HUES6 (cell line): ENCODE measurements at regions not wholly inside any gene's neighbourhood (a gene's known extent, or its start where the extent isn't known, plus 50 kb on each side); places are given as distances from the start of the nearest gene placed in this dataset.
"Not testable (repeated sequence)": the region's sequence is repeated elsewhere in the genome, so short reads cannot be mapped to it uniquely, and the experiment has no call there.

Experiments used
- H3K27ac ChIP-seq: 2 replicates; pipeline ENCODE4 v1.7.0; 2013; ENCODE audit warnings: low read depth, mild to moderate bottlenecking, low read length, inconsistent platforms
- H3K27me3 ChIP-seq: 2 replicates; pipeline ENCODE4 v1.6.1; 2013; ENCODE audit warnings: low read length; ENCODE audit not compliant: control insufficient read depth, insufficient read depth
- H3K36me3 ChIP-seq: 2 replicates; pipeline ENCODE4 v1.6.1; 2013; ENCODE audit warnings: low read length; ENCODE audit not compliant: control insufficient read depth, insufficient read depth
- H3K4me1 ChIP-seq: 2 replicates; pipeline ENCODE4 v1.6.1; 2013; ENCODE audit warnings: low read length; ENCODE audit not compliant: control insufficient read depth, insufficient read depth
- H3K4me3 ChIP-seq: 2 replicates; pipeline ENCODE4 v1.5.1; 2013; ENCODE audit warnings: low read depth, low read length
- H3K9ac ChIP-seq: one replicate; pipeline ENCODE4 v1.6.1; 2013; ENCODE audit warnings: mild to moderate bottlenecking, low read length
- H3K9me3 ChIP-seq: 2 replicates; pipeline ENCODE4 v1.6.1; 2013; ENCODE audit warnings: low read depth, low read length; ENCODE audit not compliant: control insufficient read depth, insufficient read depth

- H3K36me3 ChIP-seq, H3K27me3 ChIP-seq, H3K9ac ChIP-seq, H3K4me3 ChIP-seq, H3K27ac ChIP-seq, H3K9me3 ChIP-seq: not testable (repeated sequence)
- peaks cover 12% of the 10 kb centered on the region for H3K4me1 ChIP-seq
These were observed 154.9 kb downstream of the CRPPA start for GRCh38 chr7:16266470-16266869.

DNA sequence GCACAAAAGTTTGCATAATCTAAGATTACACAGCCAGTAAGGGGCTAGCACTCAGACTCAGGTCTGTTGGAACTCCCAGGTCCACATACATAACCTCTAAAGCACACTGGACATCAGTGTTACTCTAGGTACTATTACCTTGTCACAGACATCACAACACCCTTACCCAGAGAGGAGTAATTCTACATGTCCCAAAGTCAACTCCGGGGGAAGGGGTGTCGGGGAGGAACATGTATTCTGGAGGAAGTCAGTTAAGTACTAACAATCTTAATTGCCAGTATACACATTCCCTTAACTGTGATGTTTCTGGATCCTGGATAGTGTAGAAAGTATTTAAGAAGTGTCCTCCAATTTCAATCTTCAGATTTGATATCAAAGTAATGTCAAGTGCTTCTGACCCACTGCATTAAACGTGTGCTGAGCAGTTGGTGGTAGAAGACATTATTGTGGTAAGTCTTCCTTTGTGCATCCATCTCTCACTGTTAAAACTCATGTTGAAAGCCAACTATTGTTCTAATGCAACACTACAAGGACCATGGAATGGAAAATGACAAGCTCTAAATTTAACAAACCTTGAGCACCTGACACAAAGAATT, 155.4 kb downstream of the CRPPA start:
- Histone ChIP-seq H3K9me3 (no peaks in the 10 kb centered on the region), H3K27ac (no peak overlapping the region), H3K27me3 (no peaks in the 10 kb centered on the region), H3K4me1 (peaks cover 7% of the 10 kb centered on the region; the same call in 1 of the 2 replicates), H3K36me3 (no peaks in the 10 kb centered on the region), H3K4me3 (no peak overlapping the region), H3K9ac (no peak overlapping the region)

DNA sequence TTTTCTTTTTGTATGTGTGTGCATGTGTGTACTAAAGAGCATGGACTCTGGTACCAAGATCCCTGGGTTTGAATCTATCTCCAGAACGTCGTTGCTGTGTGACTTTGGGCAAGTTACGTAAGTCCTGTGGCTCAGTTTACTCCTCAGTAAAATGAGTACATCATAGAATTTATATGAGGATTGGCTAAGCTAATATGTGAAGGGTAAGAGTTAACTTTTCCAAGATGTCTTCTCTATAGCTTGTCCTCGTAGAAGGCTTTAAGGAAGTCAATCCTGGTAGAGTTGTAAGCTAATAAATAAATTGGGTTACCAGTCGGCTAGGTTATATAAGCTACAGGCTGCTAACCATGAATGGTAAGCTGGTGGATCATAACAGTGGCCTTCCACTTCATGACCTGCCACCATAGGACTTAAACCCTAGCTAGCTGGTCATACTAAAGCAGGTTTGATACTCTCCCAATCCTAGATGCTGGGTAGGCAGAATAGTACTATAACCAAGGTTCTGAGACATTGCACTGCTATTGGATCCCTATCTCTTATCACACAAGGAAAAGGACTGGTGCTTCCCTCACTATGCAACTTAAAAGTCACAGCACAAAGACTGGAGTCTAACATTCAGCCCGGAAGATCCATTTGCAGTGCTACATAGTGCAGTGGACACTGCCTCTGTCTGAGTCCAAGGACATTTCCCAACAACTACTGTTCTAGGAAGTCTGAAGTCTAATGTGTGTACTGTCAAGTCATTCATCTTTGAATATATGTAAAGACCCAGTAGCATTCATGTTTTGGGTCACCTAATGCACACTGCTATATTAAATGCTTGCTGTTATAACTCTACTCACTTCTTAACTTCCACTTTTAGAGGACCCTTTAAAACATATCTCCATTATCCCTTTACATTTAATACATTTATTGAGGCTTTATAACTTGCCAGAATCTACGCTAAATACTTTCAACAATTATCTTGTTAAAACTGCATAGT, 156.2 kb downstream of the CRPPA start:
- H3K9me3 ChIP-seq, result no peaks in the 10 kb centered on the region
- no peaks in the 10 kb centered on the region for H3K27me3 ChIP-seq
- peaks cover 3% of the 10 kb centered on the region; the same call in 1 of the 2 replicates for H3K4me1 ChIP-seq
- no peak overlapping the region for H3K4me3 ChIP-seq
- no peak overlapping the region for H3K9ac ChIP-seq
- no peak overlapping the region for H3K27ac ChIP-seq
- no peaks in the 10 kb centered on the region for H3K36me3 ChIP-seq

DNA sequence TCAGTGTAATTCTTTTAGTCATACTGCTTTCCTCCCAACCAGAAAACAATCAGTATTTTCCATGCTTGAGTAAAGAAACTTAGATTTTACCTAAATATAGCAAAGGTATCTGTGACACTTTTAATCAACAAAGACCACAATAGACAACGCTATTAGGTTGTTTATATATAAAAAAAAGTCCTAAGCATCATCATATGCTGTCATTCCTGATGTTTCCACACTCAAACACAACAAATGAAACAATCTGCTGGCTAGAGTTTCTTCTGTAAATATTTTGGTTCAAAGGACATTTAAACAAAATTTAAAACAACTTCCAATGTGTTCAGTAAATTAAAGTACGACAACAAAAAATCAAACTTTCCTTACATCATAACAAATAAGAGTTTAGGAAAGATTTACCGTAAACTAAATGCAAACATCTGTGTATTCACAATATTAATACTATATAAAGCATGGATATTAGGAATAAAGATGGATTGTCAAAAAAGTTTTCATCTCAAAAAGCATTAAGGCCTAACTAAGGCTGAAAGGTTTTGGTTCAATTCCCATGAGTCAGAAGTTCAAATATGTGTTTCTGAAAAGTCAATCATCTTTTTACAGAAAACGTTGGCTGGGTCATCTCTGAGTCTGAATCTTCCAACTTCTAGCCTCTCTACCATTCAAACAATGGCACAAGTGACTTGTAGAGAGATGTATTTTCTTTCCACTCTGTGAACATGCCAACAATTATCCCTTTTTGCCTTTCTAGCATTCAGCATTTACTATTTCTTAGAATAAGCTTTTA, 157.1 kb downstream of the CRPPA start:
- H3K9me3 ChIP-seq, result no peaks in the 10 kb centered on the region
- H3K27ac ChIP-seq, result no peak overlapping the region
- peaks cover 3% of the 10 kb centered on the region; the same call in 1 of the 2 replicates for H3K4me1 ChIP-seq
- H3K4me3 ChIP-seq, result no peak overlapping the region
- no peak overlapping the region for H3K9ac ChIP-seq
- no peaks in the 10 kb centered on the region for H3K27me3 ChIP-seq
- H3K36me3 ChIP-seq, result no peaks in the 10 kb centered on the region

GRCh38 chr7:16263377-16263776, 158.0 kb downstream of the CRPPA start:
- not testable (repeated sequence) for H3K36me3 ChIP-seq, H3K9me3 ChIP-seq, H3K9ac ChIP-seq, H3K27me3 ChIP-seq, H3K4me1 ChIP-seq, H3K27ac ChIP-seq, H3K4me3 ChIP-seq

- Histone ChIP-seq H3K4me3 (no peak overlapping the region), H3K27ac (no peak overlapping the region), H3K9me3 (no peaks in the 10 kb centered on the region)
These were observed 159.7 kb downstream of the CRPPA start for GRCh38 chr7:16261654-16262053.

DNA sequence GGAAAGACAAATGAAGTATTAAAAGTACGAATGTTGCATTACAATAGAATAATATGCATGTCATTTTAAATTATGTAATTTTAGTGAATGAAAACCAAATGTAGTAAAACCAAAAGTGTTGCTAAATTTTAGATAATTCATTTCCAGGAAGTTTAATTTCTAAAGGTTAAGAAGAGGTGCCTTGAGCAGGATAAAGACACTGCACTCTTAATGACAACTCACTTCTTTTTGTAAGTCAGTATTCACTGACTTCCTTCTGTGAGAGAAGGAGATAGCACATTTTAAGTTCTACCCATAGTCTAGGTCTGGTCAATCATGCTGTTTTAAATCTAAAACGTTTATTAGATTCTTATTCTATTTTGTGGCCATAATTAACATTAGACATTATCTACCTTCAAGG, 160.2 kb downstream of the CRPPA start:
- Histone ChIP-seq H3K4me1 (peaks cover 3% of the 10 kb centered on the region; the same call in 1 of the 2 replicates), H3K4me3 (no peak overlapping the region), H3K9me3 (no peaks in the 10 kb centered on the region), H3K36me3 (no peaks in the 10 kb centered on the region), H3K27ac (no peak overlapping the region), H3K27me3 (no peaks in the 10 kb centered on the region), H3K9ac (no peak overlapping the region)

More at GRCh38 chr7:16261654-16262053, 159.7 kb downstream of the CRPPA start:
- H3K4me1 ChIP-seq, result peaks cover 3% of the 10 kb centered on the region; the same call in 1 of the 2 replicates
- no peaks in the 10 kb centered on the region for H3K36me3 ChIP-seq
- H3K9ac ChIP-seq, result no peak overlapping the region
- no peaks in the 10 kb centered on the region for H3K27me3 ChIP-seq

DNA sequence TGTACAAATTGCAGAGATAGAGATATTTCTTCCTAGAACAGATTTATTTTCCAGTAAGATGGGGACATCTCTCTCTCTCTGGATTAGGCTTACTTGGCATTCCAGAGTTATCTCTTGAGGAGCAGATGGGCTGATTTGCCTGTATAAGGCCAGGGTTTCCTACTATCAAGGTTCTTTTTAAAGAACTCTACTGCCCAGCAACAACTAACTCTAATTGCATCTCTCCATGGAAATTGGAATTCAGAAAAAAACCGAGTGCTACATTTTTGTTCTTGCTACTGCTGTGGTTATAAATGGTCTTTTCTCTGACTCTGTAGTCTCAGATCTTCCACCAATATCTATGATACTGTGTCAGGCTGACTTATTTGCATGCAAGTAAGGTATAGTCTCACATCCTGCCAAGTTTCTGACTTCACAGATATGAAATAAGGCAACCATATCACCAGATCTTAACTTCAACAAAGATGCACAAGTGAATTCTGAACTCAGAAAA, 161.1 kb downstream of the CRPPA start:
- Histone ChIP-seq H3K4me3 (no peak overlapping the region), H3K4me1 (peaks cover 3% of the 10 kb centered on the region; the same call in 1 of the 2 replicates), H3K27ac (no peak overlapping the region), H3K9me3 (no peaks in the 10 kb centered on the region), H3K36me3 (no peaks in the 10 kb centered on the region), H3K27me3 (no peaks in the 10 kb centered on the region), H3K9ac (no peak overlapping the region)

- H3K36me3 ChIP-seq, H3K4me1 ChIP-seq, H3K9ac ChIP-seq, H3K9me3 ChIP-seq, H3K4me3 ChIP-seq, H3K27ac ChIP-seq, H3K27me3 ChIP-seq: not testable (repeated sequence)
These were observed 164.9 kb downstream of the CRPPA start for GRCh38 chr7:16256419-16256818.

GRCh38 chr7:16255952-16256351, 165.4 kb downstream of the CRPPA start:
- not testable (repeated sequence) for H3K27me3 ChIP-seq, H3K4me1 ChIP-seq, H3K36me3 ChIP-seq, H3K9me3 ChIP-seq, H3K9ac ChIP-seq, H3K4me3 ChIP-seq, H3K27ac ChIP-seq
